ENCODE measurements at regions not wholly inside any gene's neighbourhood (a gene's known extent, or its start where the extent isn't known, plus 50 kb on each side); places are given as distances from the start of the nearest gene placed in this dataset.

DNA sequence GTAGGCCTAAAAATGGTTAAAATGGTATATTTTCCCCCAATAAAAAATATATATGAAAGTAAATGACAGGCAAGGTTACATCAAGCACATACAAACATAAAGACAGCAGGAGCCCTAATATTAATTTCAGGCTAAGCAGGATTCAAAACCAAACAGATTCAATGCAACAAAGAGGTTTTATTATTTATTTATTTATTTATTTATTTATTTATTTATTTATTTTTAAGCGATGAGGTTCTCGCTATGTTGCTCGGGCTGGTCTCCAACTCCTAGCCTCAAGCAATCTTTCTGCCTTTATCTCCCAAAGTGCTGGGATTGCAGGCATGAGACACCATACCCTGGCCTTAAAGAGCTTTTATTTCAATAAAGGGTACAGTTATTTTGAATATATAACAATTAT lies 106.4 kb upstream of the SHB start:
- H3K9ac ChIP-seq (ENCODE audit: low read length), result no peak overlapping the region
- H3K36me3 ChIP-seq (ENCODE audit: insufficient read depth, low read length), result no peaks in the 10 kb centered on the region; the same call in 1 of the 2 replicates
- no peaks in the 10 kb centered on the region for H3K9me3 ChIP-seq (ENCODE audit: low read length)
- H3F3A ChIP-seq (ENCODE audit: insufficient read depth, low read length), result no peaks in the 10 kb centered on the region
- H2AFZ ChIP-seq (ENCODE audit: low read length), result no peak overlapping the region
- no peaks in the 10 kb centered on the region for H3K4me1 ChIP-seq (ENCODE audit: insufficient read depth, low read length, severe bottlenecking)
- H3K4me2 ChIP-seq (ENCODE audit: low read length), result no peak overlapping the region
- no peak overlapping the region for H3K27ac ChIP-seq (ENCODE audit: low read depth, low read length, poor library complexity, severe bottlenecking)
- no peaks in the 10 kb centered on the region for H3K79me2 ChIP-seq (ENCODE audit: insufficient read depth, low read length)
- H3K4me3 ChIP-seq (ENCODE audit: low read depth, low read length, poor library complexity, severe bottlenecking), result no peak overlapping the region
- TF ChIP-seq EZH2 (IDR thresholded peaks at IDR 0.05; ENCODE audit: borderline replicate concordance, low read length) (no peak), CTCF (IDR thresholded peaks at IDR 0.05; ENCODE audit: low read length) (no peak)
- no peaks in the 10 kb centered on the region for H4K20me1 ChIP-seq (ENCODE audit: insufficient read depth, low read length)
- H3K27me3 ChIP-seq (ENCODE audit: insufficient read depth, low read length), result no peaks in the 10 kb centered on the region
- H3K9me2 ChIP-seq (ENCODE audit: low read depth, low read length), result no peaks in the 10 kb centered on the region

DNA sequence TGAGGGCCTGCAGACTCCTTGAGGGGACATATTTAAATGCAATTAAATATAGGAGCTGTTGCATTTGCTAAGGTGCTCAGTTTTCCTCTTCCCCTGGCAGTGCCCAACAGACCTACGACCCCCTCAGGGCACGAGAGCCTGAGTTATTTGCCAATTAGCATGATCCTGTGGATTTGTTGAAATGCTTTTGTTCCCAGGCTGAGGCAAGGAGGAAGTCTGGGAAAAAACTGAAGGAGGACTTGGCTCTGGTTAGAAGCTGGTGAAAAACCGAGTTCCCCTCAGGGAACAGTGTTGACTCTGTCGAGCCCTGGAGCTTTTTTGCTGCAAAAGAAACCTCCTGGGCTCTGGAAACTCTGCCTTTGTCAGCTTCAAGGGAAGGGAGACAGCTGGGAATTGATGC lies 103.6 kb upstream of the SHB start:
- no peaks in the 10 kb centered on the region for H3K27me3 ChIP-seq (ENCODE audit: insufficient read depth, low read length)
- no peaks in the 10 kb centered on the region; the same call in 1 of the 2 replicates for H3K9me3 ChIP-seq (ENCODE audit: low read length)
- H3K4me2 ChIP-seq (ENCODE audit: low read length), result no peak overlapping the region
- no peaks in the 10 kb centered on the region; the same call in 1 of the 2 replicates for H3K36me3 ChIP-seq (ENCODE audit: insufficient read depth, low read length)
- no peak overlapping the region for H3K27ac ChIP-seq (ENCODE audit: low read depth, low read length, poor library complexity, severe bottlenecking)
- H3K9ac ChIP-seq (ENCODE audit: low read length), result no peak overlapping the region
- TF ChIP-seq EZH2 (IDR thresholded peaks at IDR 0.05; ENCODE audit: borderline replicate concordance, low read length) (no peak), CTCF (IDR thresholded peaks at IDR 0.05; ENCODE audit: low read length) (no peak)
- H3K4me3 ChIP-seq (ENCODE audit: low read depth, low read length, poor library complexity, severe bottlenecking), result no peak overlapping the region
- H4K20me1 ChIP-seq (ENCODE audit: insufficient read depth, low read length), result no peaks in the 10 kb centered on the region
- no peaks in the 10 kb centered on the region for H3K4me1 ChIP-seq (ENCODE audit: insufficient read depth, low read length, severe bottlenecking)
- H2AFZ ChIP-seq (ENCODE audit: low read length), result no peak overlapping the region
- H3K9me2 ChIP-seq (ENCODE audit: low read depth, low read length), result no peaks in the 10 kb centered on the region
- H3F3A ChIP-seq (ENCODE audit: insufficient read depth, low read length), result no peaks in the 10 kb centered on the region
- H3K79me2 ChIP-seq (ENCODE audit: insufficient read depth, low read length), result no peaks in the 10 kb centered on the region

GRCh38 chr9:38171926-38172325 lies 102.9 kb upstream of the SHB start:
- H3K9ac ChIP-seq (ENCODE audit: low read length), result no peak overlapping the region
- H3K9me2 ChIP-seq (ENCODE audit: low read depth, low read length), result no peaks in the 10 kb centered on the region
- no peaks in the 10 kb centered on the region for H3K4me1 ChIP-seq (ENCODE audit: insufficient read depth, low read length, severe bottlenecking)
- no peak overlapping the region for H3K4me2 ChIP-seq (ENCODE audit: low read length)
- TF ChIP-seq CTCF (IDR thresholded peaks at IDR 0.05; ENCODE audit: low read length), result no peak
- no peak for TF ChIP-seq EZH2 (IDR thresholded peaks at IDR 0.05; ENCODE audit: borderline replicate concordance, low read length)
- no peaks in the 10 kb centered on the region for H3K79me2 ChIP-seq (ENCODE audit: insufficient read depth, low read length)
- H3K36me3 ChIP-seq (ENCODE audit: insufficient read depth, low read length), result no peaks in the 10 kb centered on the region; the same call in 1 of the 2 replicates
- no peaks in the 10 kb centered on the region for H3F3A ChIP-seq (ENCODE audit: insufficient read depth, low read length)
- H3K27ac ChIP-seq (ENCODE audit: low read depth, low read length, poor library complexity, severe bottlenecking), result no peak overlapping the region
- H2AFZ ChIP-seq (ENCODE audit: low read length), result no peak overlapping the region
- no peak overlapping the region for H3K4me3 ChIP-seq (ENCODE audit: low read depth, low read length, poor library complexity, severe bottlenecking)
- no peaks in the 10 kb centered on the region for H4K20me1 ChIP-seq (ENCODE audit: insufficient read depth, low read length)
- H3K27me3 ChIP-seq (ENCODE audit: insufficient read depth, low read length), result no peaks in the 10 kb centered on the region
- no peaks in the 10 kb centered on the region; the same call in 1 of the 2 replicates for H3K9me3 ChIP-seq (ENCODE audit: low read length)

Measured in OCI-LY1 (cell line).